Ishikawa (cell line): ENCODE measurements at regions not wholly inside any gene's neighbourhood (a gene's known extent, or its start where the extent isn't known, plus 50 kb on each side); places are given as distances from the start of the nearest gene placed in this dataset.

Experiments
- CEBPB ChIP-seq: IDR thresholded peaks from 2 replicates; pipeline ENCODE4 v1.6.1; 2012
- CREB1 ChIP-seq: IDR thresholded peaks from 2 replicates; pipeline ENCODE4 v1.6.1; 2012; ENCODE audit warnings: low read depth
- EGR1 ChIP-seq: IDR thresholded peaks from 2 replicates; pipeline ENCODE4 v1.6.1; 2012
- EP300 ChIP-seq: IDR thresholded peaks from 2 replicates; pipeline ENCODE4 v1.6.1; 2012; ENCODE audit warnings: borderline replicate concordance
- FOXM1 ChIP-seq: IDR thresholded peaks from 2 replicates; pipeline ENCODE4 v1.6.1; 2012; ENCODE audit warnings: low read depth, borderline replicate concordance
- MAX ChIP-seq: IDR thresholded peaks from 2 replicates; pipeline ENCODE4 v1.6.1; 2012
- NFIC ChIP-seq: IDR thresholded peaks from 2 replicates; pipeline ENCODE4 v1.6.1; 2012
- RAD21 ChIP-seq: IDR thresholded peaks from 2 replicates; pipeline ENCODE4 v1.6.1; 2012; ENCODE audit warnings: low read depth
- REST ChIP-seq: IDR thresholded peaks from 2 replicates; pipeline ENCODE4 v1.6.1; 2012; ENCODE audit warnings: low read depth, mild to moderate bottlenecking
- TAF1 ChIP-seq: IDR thresholded peaks from 2 replicates; pipeline ENCODE4 v1.6.1; 2012; ENCODE audit warnings: low read depth, mild to moderate bottlenecking
- TCF12 ChIP-seq: IDR thresholded peaks from 2 replicates; pipeline ENCODE4 v1.6.1; 2012; ENCODE audit warnings: low read depth
- TEAD4 ChIP-seq: IDR thresholded peaks from 2 replicates; pipeline ENCODE4 v1.6.1; 2012
- USF1 ChIP-seq: IDR thresholded peaks from 2 replicates; pipeline ENCODE4 v1.6.1; 2012
- YY1 ChIP-seq: IDR thresholded peaks from 2 replicates; pipeline ENCODE4 v1.6.1; 2012; ENCODE audit warnings: low read depth
- ZBTB7A ChIP-seq: IDR thresholded peaks from 2 replicates; pipeline ENCODE4 v1.6.1; 2012; ENCODE audit warnings: low read depth

GRCh38 chr1:30586671-30587070, 136.7 kb downstream of the MATN1 start:
- TF ChIP-seq CEBPB (no peak), ZBTB7A (no peak), REST (no peak), USF1 (no peak), FOXM1 (no peak), CREB1 (no peak)

GRCh38 chr1:30579580-30579979, 143.8 kb downstream of the MATN1 start:
- TF ChIP-seq CEBPB = no peak

GRCh38 chr1:30575066-30575465, 148.3 kb downstream of the MATN1 start:
- TF ChIP-seq TCF12 (no peak), CREB1 (no peak), MAX (no peak), FOXM1 (no peak), RAD21 (no peak), USF1 (no peak), CEBPB (no peak), EP300 (no peak), NFIC (no peak), REST (no peak), EGR1 (no peak)

GRCh38 chr1:30572192-30572591, 151.2 kb downstream of the MATN1 start:
- no peak for TF ChIP-seq RAD21
- no peak for TF ChIP-seq CEBPB
- no peak for TF ChIP-seq EP300
- TF ChIP-seq NFIC = no peak
- TF ChIP-seq CREB1 = no peak
- no peak for TF ChIP-seq MAX
- no peak for TF ChIP-seq YY1
- TF ChIP-seq REST = no peak

- TF ChIP-seq CREB1 = no peak
- TF ChIP-seq EP300 = no peak
- TF ChIP-seq MAX = no peak
- TF ChIP-seq TAF1 = no peak
- no peak for TF ChIP-seq RAD21
- TF ChIP-seq NFIC = no peak
- no peak for TF ChIP-seq CEBPB
- no peak for TF ChIP-seq TEAD4
Measured at GRCh38 chr1:30571380-30571779, 152.0 kb downstream of the MATN1 start.

- TF ChIP-seq CEBPB (no peak), RAD21 (no peak), TCF12 (no peak), MAX (no peak), CREB1 (no peak), EP300 (no peak), TAF1 (no peak), YY1 (no peak), EGR1 (no peak), TEAD4 (no peak), ZBTB7A (no peak)
Measured at GRCh38 chr1:30569384-30569783, 154.0 kb downstream of the MATN1 start.
